Smooth muscle cell (in vitro differentiated cells): ENCODE measurements at regions not wholly inside any gene's neighbourhood (a gene's known extent, or its start where the extent isn't known, plus 50 kb on each side); places are given as distances from the start of the nearest gene placed in this dataset.

Source experiments
- DNase-seq: peaks from one replicate; lab custom pipeline; 2025; ENCODE audit not compliant: unreplicated experiment; lab: John Stamatoyannopoulos, UW
- H2AFZ ChIP-seq: fragments of 200-600 bp; sonication (generic); 2 replicates; pipeline ENCODE4 v1.6.0; 2016; ENCODE audit warnings: antibody characterized with exemption, low read depth, mild to moderate bottlenecking
- H3F3A ChIP-seq: fragments of 200-600 bp; sonication (generic); 2 replicates; pipeline ENCODE4 v1.6.0; 2017; ENCODE audit warnings: antibody characterized with exemption, low read depth
- H3K27ac ChIP-seq: fragments of 200-600 bp; sonication (generic); 2 replicates; pipeline ENCODE4 v1.5.1; 2016; ENCODE audit warnings: low read depth, mild to moderate bottlenecking
- H3K27me3 ChIP-seq: fragments of 200-600 bp; sonication (generic); 2 replicates; pipeline ENCODE4 v1.6.1; 2016; ENCODE audit warnings: low read depth, mild to moderate bottlenecking
- H3K36me3 ChIP-seq: fragments of 200-600 bp; sonication (generic); 2 replicates; pipeline ENCODE4 v1.5.1; 2016; ENCODE audit warnings: low read depth
- H3K4me1 ChIP-seq: fragments of 200-600 bp; sonication (generic); 2 replicates; pipeline ENCODE4 v1.5.1; 2016; ENCODE audit warnings: low read depth
- H3K4me2 ChIP-seq: fragments of 200-600 bp; sonication (generic); 2 replicates; pipeline ENCODE4 v1.6.0; 2016; ENCODE audit warnings: mild to moderate bottlenecking
- H3K4me3 ChIP-seq: fragments of 200-600 bp; sonication (generic); 2 replicates; pipeline ENCODE4 v1.5.1; 2016; ENCODE audit warnings: mild to moderate bottlenecking
- H3K79me2 ChIP-seq: fragments of 200-600 bp; sonication (generic); 2 replicates; pipeline ENCODE4 v1.6.0; 2016; ENCODE audit warnings: low read depth, mild to moderate bottlenecking
- H3K9ac ChIP-seq: fragments of 200-600 bp; sonication (generic); 2 replicates; pipeline ENCODE4 v1.6.0; 2016; ENCODE audit warnings: low read depth
- H3K9me3 ChIP-seq: fragments of 200-600 bp; sonication (generic); replicated peaks from 2 replicates; pipeline ENCODE4 v1.5.1; 2016; ENCODE audit warnings: low read depth
- H4K20me1 ChIP-seq: fragments of 200-600 bp; sonication (generic); 2 replicates; pipeline ENCODE4 v1.6.0; 2016; ENCODE audit warnings: low read depth
- WGBS: methylation state at CpG from one replicate; pipeline ENCODE4 v1.1.7; 2016; ENCODE audit warnings: low lambda C conversion rate; 5-methylcytosine and 5-hydroxymethylcytosine counted together
- TF ChIP-seq, protein P1 (sequence below): fragments of 200-600 bp; sonication (generic); IDR thresholded peaks from 2 replicates; pipeline ENCODE4 v1.5.1; 2017; ENCODE audit warnings: borderline replicate concordance, mild to moderate bottlenecking, antibody characterized with exemption; ENCODE audit not compliant: insufficient read depth, poor library complexity, severe bottlenecking

DNA sequence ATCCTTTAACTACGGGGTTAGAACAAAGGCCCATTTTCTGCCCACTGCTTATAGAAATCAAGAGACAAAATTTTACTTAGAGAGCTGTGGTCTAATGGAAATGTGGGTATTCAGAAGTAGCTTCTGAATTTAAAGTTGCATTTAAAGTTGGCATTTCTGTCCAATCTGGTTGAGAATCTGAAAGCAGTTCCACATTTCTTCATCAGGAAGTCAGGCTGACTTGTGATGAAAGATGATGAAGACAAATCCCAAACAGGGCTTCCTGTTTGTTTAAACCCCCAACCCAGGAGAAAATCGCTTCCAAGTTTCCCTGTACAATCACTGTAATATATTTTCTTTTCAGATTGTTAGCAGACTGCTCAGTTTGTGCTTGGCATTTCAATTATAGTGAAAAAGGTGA, 345.3 kb downstream of the SPRY1 start:
- Histone ChIP-seq H3K27ac (no peak overlapping the region), H3K36me3 (no peaks in the 10 kb centered on the region), H3K4me2 (no peak overlapping the region), H3K4me1 (peaks cover 7% of the 10 kb centered on the region), H2AFZ (peak overlapping the region; percentile 66), H3K9me3 (no peaks in the 10 kb centered on the region), H3K9ac (no peak overlapping the region), H3F3A (no peaks in the 10 kb centered on the region), H3K27me3 (no peaks in the 10 kb centered on the region), H4K20me1 (no peaks in the 10 kb centered on the region), H3K79me2 (no peaks in the 10 kb centered on the region), H3K4me3 (no peak overlapping the region)
- WGBS, result 69% methylated on average over 2 of the region's 2 CpGs
- no peak for DNase-seq
- TF ChIP-seq, protein P1, sequence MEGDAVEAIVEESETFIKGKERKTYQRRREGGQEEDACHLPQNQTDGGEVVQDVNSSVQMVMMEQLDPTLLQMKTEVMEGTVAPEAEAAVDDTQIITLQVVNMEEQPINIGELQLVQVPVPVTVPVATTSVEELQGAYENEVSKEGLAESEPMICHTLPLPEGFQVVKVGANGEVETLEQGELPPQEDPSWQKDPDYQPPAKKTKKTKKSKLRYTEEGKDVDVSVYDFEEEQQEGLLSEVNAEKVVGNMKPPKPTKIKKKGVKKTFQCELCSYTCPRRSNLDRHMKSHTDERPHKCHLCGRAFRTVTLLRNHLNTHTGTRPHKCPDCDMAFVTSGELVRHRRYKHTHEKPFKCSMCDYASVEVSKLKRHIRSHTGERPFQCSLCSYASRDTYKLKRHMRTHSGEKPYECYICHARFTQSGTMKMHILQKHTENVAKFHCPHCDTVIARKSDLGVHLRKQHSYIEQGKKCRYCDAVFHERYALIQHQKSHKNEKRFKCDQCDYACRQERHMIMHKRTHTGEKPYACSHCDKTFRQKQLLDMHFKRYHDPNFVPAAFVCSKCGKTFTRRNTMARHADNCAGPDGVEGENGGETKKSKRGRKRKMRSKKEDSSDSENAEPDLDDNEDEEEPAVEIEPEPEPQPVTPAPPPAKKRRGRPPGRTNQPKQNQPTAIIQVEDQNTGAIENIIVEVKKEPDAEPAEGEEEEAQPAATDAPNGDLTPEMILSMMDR, result no peak

DNA sequence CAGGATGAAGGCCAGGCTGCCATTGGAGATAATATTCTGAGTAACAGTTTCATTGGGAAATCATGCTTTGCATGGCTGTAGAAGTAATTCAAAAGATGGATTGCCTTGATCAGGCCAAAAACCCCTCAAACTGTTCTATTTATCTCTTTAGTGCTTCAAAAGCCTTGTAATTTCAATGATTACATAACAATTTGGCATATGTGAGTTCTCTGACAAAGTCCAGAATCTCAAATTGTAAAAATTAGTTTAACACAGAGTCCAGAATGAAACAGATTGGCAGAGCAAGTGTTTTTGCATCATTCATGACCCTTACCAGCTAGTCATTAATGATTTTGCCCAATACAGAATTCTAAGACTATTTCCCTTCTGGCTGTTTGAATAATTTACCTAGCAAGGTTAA, 347.3 kb downstream of the SPRY1 start:
- Histone ChIP-seq H4K20me1 (no peaks in the 10 kb centered on the region), H3K79me2 (no peaks in the 10 kb centered on the region), H3K36me3 (no peaks in the 10 kb centered on the region), H3F3A (no peaks in the 10 kb centered on the region), H3K4me2 (no peak overlapping the region), H3K9ac (no peak overlapping the region), H3K9me3 (no peaks in the 10 kb centered on the region), H3K27ac (no peak overlapping the region), H3K4me3 (no peak overlapping the region), H3K27me3 (no peaks in the 10 kb centered on the region), H2AFZ (peak overlapping the region; percentile 75), H3K4me1 (peaks cover 7% of the 10 kb centered on the region)
- no peak for DNase-seq
- TF ChIP-seq, protein P1, result no peak

DNA sequence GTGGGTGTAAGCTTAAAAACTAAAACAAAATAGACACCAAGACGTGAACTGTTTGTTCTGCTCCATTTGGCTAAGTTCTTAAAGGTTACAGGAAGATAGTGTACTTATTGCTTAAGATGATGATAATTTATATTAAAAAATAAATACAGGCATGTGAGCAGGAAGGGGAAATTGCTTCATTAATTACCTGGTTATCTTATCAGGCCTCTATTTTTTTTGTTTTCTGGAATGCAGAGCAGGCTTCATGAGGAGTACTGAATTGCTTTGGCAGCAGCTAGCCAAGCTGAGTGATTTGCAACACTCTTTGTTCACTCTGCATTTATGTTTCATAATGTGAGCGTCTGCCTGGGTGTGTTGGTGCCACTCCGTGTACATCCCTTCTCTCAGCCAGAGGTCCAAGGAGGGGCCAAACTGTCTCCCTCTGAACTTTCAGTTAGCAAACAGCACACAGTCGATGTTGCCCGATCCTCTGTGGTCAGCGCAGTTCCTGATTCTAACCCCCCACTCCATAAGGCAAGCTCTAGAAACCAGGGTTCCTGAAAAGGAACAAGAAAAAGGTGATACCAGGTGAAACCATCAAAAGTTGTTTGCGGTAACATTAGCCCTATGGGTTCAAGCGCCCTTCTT, 348.2 kb downstream of the SPRY1 start:
- Histone ChIP-seq H3K79me2 (no peaks in the 10 kb centered on the region), H3K4me3 (no peak overlapping the region), H3K4me1 (peaks cover 8% of the 10 kb centered on the region), H3F3A (no peaks in the 10 kb centered on the region), H3K9me3 (no peaks in the 10 kb centered on the region), H3K4me2 (peak overlapping the region; percentile 19), H4K20me1 (no peaks in the 10 kb centered on the region), H3K36me3 (no peaks in the 10 kb centered on the region), H3K27ac (no peak overlapping the region), H3K27me3 (no peaks in the 10 kb centered on the region), H3K9ac (no peak overlapping the region), H2AFZ (peak overlapping the region; percentile 75)
- 75% methylated on average over 8 of the region's 8 CpGs for WGBS
- TF ChIP-seq, protein P1, result no peak
- DNase-seq, result no peak

DNA sequence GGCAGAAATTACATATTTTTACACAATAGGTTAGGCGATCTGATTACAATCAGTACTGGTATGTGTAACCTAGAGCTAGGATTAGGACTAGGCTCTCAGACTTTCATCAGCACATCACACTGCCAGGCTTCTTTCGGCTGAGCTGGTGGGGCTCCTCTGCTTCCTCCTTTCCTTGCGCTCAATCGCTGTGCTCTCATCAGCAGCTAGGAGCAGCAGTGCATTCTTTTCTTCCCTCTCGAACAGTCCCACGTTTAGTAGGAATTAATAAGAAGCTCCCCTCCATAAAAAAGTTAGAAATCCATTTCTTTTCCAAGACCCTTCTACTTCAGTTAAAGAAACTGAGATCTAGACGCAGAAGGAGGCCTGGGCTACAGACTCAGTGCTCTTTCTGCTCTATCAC, 350.4 kb downstream of the SPRY1 start:
- Histone ChIP-seq H3K4me2 (no peak overlapping the region), H3K4me1 (peaks cover 14% of the 10 kb centered on the region), H2AFZ (peak overlapping the region; percentile 15), H3K9me3 (no peaks in the 10 kb centered on the region), H3F3A (no peaks in the 10 kb centered on the region), H3K27ac (no peak overlapping the region), H3K4me3 (no peak overlapping the region), H3K9ac (no peak overlapping the region), H4K20me1 (no peaks in the 10 kb centered on the region), H3K36me3 (no peaks in the 10 kb centered on the region), H3K79me2 (no peaks in the 10 kb centered on the region), H3K27me3 (no peaks in the 10 kb centered on the region)
- WGBS, result 63% methylated on average over 7 of the region's 7 CpGs
- DNase-seq, result no peak
- TF ChIP-seq, protein P1, result no peak
